Sigmoid colon (tissue), 3 donors: ENCODE measurements at regions not wholly inside any gene's neighbourhood (a gene's known extent, or its start where the extent isn't known, plus 50 kb on each side); places are given as distances from the start of the nearest gene placed in this dataset.
"Not testable (repeated sequence)": the region's sequence is repeated elsewhere in the genome, so short reads cannot be mapped to it uniquely, and the experiment has no call there.

Experiments used
- POLR2A ChIP-seq, 2 donors: fragments of 450-650 bp; IDR thresholded peaks; one replicate each; pipeline ENCODE4 v1.6.1; 2016; ENCODE audit warnings: antibody characterized with exemption in 2 of 2, mild to moderate bottlenecking in 2 of 2, moderate library complexity in 2 of 2
- TF ChIP-seq, protein P1 (sequence below), 4 experiments: fragments of 450-650 bp in 3 of 4; fragments of 200-600 bp in 1 of 4; IDR thresholded peaks; one replicate each; pipeline ENCODE4 v1.5.1; 2016 to 2019; ENCODE audit warnings: antibody characterized with exemption in 4 of 4, mild to moderate bottlenecking in 3 of 4, moderate library complexity in 2 of 4

DNA sequence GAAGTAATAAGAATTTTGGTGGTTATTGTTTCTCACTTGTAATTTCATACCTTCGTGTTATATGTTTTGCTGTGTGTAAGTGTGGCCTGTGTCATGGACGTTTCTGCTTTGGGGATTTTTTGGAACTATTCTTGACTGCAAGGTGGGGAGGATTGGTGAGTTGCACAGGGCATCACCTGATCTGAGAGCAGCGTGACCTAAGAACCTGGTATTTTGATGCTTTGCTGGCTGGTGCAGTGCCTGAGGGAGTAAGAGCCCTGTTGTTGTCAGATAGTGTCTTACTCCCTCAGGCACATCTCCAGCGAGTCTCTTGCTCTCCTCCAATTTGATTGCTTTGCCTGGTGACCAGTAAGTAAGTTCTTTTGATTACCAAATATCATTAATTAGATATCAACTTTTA is 158.8 kb downstream of the KBTBD2 start:
- TF ChIP-seq, protein P1, sequence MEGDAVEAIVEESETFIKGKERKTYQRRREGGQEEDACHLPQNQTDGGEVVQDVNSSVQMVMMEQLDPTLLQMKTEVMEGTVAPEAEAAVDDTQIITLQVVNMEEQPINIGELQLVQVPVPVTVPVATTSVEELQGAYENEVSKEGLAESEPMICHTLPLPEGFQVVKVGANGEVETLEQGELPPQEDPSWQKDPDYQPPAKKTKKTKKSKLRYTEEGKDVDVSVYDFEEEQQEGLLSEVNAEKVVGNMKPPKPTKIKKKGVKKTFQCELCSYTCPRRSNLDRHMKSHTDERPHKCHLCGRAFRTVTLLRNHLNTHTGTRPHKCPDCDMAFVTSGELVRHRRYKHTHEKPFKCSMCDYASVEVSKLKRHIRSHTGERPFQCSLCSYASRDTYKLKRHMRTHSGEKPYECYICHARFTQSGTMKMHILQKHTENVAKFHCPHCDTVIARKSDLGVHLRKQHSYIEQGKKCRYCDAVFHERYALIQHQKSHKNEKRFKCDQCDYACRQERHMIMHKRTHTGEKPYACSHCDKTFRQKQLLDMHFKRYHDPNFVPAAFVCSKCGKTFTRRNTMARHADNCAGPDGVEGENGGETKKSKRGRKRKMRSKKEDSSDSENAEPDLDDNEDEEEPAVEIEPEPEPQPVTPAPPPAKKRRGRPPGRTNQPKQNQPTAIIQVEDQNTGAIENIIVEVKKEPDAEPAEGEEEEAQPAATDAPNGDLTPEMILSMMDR (IDR thresholded peaks at IDR 0.05) = not testable (repeated sequence)
- TF ChIP-seq POLR2A (IDR thresholded peaks at IDR 0.05) = not testable (repeated sequence)
